ENCODE measurements at regions not wholly inside any gene's neighbourhood (a gene's known extent, or its start where the extent isn't known, plus 50 kb on each side); places are given as distances from the start of the nearest gene placed in this dataset.

DNA sequence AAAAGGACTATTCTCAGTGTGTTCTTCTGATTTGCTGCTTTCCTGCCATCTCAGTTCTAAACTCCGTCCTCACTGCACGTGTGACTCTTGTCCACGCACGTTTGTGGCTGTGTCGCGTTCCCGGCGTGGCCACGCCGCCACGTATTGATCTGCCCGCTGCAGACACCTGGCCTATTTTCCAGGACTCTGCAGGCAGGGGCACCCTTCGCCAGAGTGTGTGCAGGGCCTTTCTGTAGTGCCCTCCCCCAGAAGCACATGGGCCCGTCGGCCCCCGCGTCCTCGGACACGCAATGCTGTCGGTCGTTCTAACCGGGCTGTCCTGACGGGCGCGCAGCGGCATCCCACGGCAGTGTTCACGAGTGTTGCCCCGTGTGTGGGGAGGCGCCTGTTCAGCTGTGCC, 87.6 kb downstream of the YTHDF1 start:
- no peaks in the 10 kb centered on the region for H3K36me3 ChIP-seq (ENCODE audit: control insufficient read depth, insufficient read depth, low read length)
- peaks cover 20% of the 10 kb centered on the region for H3K27me3 ChIP-seq (ENCODE audit: control insufficient read depth, insufficient read depth, low read length, poor library complexity, severe bottlenecking)
- no peak overlapping the region for H3K4me3 ChIP-seq (ENCODE audit: insufficient read depth, low read depth, low read length)
- no peak overlapping the region for H3K27ac ChIP-seq (ENCODE audit: insufficient read depth, low read depth, low read length, poor library complexity, severe bottlenecking)
- 95% methylated on average over 30 of the region's 30 CpGs for WGBS, 2 experiments
- no peaks in the 10 kb centered on the region for H3K4me1 ChIP-seq (ENCODE audit: control insufficient read depth, insufficient read depth, low read length)
- no peaks in the 10 kb centered on the region for H3K9me3 ChIP-seq (ENCODE audit: control insufficient read depth, low read length)

DNA sequence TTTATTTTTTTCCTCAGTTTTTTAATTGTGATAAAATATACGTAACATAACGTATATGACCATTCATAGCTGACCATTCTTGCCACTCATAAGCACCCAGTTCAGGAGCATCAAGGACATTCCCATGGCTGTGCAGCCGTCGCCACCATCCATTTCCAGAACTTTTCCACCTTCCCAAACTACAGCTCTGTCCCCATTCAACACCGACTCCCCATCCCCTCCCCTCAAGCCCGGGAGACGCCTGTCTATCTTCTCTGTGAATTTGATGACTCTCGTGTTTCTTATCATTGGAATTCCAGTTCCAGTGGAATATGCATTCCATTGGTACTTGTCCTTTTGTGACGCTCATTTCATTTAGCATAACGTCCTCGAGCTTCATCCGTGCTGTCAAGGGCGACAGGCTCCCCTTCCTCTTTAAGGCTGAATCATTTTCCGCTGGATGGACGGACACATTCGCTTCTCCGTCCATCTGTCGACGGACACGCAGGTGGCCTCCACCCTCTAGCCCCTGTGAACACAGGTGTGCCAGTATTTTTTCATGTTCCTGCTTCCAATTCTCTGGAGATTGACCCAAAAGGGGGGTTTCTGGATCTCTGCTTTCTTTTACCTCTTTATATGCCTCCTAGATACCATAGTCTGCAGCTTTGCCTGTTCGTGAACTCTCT, 88.1 kb downstream of the YTHDF1 start:
- H3K4me1 ChIP-seq (ENCODE audit: control insufficient read depth, insufficient read depth, low read length): no peaks in the 10 kb centered on the region
- 88 to 89% methylated on average over 21 of the region's 21 CpGs for WGBS, 2 experiments
- H3K27ac ChIP-seq (ENCODE audit: insufficient read depth, low read depth, low read length, poor library complexity, severe bottlenecking): no peak overlapping the region
- no peaks in the 10 kb centered on the region for H3K36me3 ChIP-seq (ENCODE audit: control insufficient read depth, insufficient read depth, low read length)
- no peaks in the 10 kb centered on the region for H3K9me3 ChIP-seq (ENCODE audit: control insufficient read depth, low read length)
- peaks cover 20% of the 10 kb centered on the region for H3K27me3 ChIP-seq (ENCODE audit: control insufficient read depth, insufficient read depth, low read length, poor library complexity, severe bottlenecking)
- no peak overlapping the region for H3K4me3 ChIP-seq (ENCODE audit: insufficient read depth, low read depth, low read length)

DNA sequence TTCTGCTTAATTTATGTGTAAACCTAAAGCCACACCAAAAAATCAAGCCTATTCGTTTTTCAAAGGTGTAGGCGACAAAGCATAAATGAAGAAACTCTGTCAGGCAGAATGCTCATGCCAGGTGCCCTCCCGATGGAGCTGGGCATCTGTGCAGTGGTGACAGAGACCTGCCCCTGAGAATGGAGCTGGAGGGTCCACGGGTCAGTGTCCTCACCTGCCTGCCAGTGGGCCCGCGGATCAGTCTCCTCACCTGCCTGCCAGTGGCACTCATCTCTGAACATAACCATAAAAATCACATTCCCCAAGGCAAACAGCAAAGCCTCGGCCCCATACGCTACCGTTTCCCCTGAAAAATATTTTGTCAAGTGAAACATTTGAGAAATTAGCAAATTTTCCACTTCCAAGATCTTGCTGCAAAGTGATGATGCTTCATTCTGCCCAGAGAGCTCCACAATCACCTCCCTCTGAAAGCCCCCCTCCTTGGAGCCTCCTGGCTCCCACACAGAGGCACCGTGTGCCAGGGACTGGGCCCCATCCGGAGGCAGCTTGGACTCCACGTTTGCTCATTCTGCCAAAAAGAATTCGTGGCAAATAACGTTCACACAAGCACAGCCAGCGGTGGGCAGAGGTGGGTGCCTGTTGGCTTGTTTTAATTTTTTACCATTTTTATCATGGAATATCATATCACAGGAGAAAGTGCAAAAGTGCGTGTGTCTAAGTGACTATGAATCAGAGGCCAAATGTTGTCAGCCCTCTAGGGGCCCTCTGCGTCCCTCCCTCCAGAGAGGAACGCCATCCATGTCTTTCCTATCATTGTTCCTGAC, 88.8 kb downstream of the YTHDF1 start:
- Histone ChIP-seq H3K9me3 (ENCODE audit: control insufficient read depth, low read length) (no peaks in the 10 kb centered on the region), H3K27ac (ENCODE audit: insufficient read depth, low read depth, low read length, poor library complexity, severe bottlenecking) (no peak overlapping the region), H3K36me3 (ENCODE audit: control insufficient read depth, insufficient read depth, low read length) (no peaks in the 10 kb centered on the region), H3K4me1 (ENCODE audit: control insufficient read depth, insufficient read depth, low read length) (no peaks in the 10 kb centered on the region), H3K4me3 (ENCODE audit: insufficient read depth, low read depth, low read length) (no peak overlapping the region), H3K27me3 (ENCODE audit: control insufficient read depth, insufficient read depth, low read length, poor library complexity, severe bottlenecking) (peaks cover 20% of the 10 kb centered on the region)
- 87% methylated on average over 18 of the region's 18 CpGs for WGBS, 2 experiments

DNA sequence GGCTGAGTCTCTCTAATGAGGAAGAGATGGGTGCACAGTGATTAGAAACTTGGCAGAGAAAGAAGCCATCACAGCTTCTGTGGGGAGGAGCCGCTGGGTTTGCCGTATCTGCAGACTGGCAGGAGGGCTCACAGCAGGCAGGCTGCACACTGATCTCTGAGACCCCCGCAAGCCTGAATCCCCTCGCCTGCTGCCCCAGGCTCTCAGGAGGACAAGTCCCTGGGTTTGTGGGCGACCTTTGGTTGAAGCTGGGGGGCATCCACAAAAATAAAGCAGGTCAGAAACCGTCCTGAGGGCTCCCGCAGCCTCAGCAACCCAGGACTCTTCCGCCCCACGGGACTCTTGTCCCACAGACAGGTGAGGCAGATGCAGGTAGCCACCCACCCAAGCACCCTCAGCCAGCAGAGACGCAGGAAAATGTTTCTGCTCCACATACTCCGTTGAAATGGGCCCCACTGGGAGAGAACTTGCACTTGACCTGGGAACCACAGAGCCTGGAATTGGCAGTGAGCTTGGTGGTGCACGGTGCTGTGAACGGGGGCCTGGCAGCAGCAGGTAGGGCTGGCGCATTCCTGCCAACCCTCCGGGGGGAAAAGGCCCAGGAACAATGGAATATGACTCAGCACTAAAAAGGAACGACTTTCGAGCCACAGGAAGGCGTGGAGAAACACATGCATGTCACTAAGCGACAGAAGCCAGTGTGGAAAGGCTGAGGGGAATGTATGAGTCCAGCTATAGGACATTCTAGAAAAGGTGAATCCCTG, 89.9 kb downstream of the YTHDF1 start:
- peaks cover 20% of the 10 kb centered on the region for H3K27me3 ChIP-seq (ENCODE audit: control insufficient read depth, insufficient read depth, low read length, poor library complexity, severe bottlenecking)
- no peak overlapping the region for H3K4me3 ChIP-seq (ENCODE audit: insufficient read depth, low read depth, low read length)
- 84 to 85% methylated on average over 19 of the region's 19 CpGs for WGBS, 2 experiments
- H3K9me3 ChIP-seq (ENCODE audit: control insufficient read depth, low read length): no peaks in the 10 kb centered on the region
- H3K4me1 ChIP-seq (ENCODE audit: control insufficient read depth, insufficient read depth, low read length): no peaks in the 10 kb centered on the region
- no peaks in the 10 kb centered on the region for H3K36me3 ChIP-seq (ENCODE audit: control insufficient read depth, insufficient read depth, low read length)
- H3K27ac ChIP-seq (ENCODE audit: insufficient read depth, low read depth, low read length, poor library complexity, severe bottlenecking): no peak overlapping the region

DNA sequence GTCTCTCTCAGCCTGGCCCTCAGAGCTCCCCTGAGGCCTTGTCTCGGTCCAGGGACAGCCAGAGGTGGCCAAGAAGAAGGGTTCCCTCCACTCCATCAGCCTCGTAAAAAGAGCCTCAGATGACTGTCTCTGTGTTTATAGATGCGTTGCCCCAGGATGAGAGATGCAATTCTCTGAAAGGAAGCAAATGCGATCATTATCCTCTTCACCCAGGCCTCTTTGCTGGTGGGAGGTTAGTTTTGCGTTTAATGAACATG, 90.4 kb downstream of the YTHDF1 start:
- no peak overlapping the region for H3K4me3 ChIP-seq (ENCODE audit: insufficient read depth, low read depth, low read length)
- no peaks in the 10 kb centered on the region for H3K9me3 ChIP-seq (ENCODE audit: control insufficient read depth, low read length)
- H3K27ac ChIP-seq (ENCODE audit: insufficient read depth, low read depth, low read length, poor library complexity, severe bottlenecking): no peak overlapping the region
- WGBS, 2 experiments: 88 to 93% methylated on average over 5 of the region's 5 CpGs
- peaks cover 16% of the 10 kb centered on the region for H3K27me3 ChIP-seq (ENCODE audit: control insufficient read depth, insufficient read depth, low read length, poor library complexity, severe bottlenecking)
- no peaks in the 10 kb centered on the region for H3K4me1 ChIP-seq (ENCODE audit: control insufficient read depth, insufficient read depth, low read length)
- H3K36me3 ChIP-seq (ENCODE audit: control insufficient read depth, insufficient read depth, low read length): no peaks in the 10 kb centered on the region

DNA sequence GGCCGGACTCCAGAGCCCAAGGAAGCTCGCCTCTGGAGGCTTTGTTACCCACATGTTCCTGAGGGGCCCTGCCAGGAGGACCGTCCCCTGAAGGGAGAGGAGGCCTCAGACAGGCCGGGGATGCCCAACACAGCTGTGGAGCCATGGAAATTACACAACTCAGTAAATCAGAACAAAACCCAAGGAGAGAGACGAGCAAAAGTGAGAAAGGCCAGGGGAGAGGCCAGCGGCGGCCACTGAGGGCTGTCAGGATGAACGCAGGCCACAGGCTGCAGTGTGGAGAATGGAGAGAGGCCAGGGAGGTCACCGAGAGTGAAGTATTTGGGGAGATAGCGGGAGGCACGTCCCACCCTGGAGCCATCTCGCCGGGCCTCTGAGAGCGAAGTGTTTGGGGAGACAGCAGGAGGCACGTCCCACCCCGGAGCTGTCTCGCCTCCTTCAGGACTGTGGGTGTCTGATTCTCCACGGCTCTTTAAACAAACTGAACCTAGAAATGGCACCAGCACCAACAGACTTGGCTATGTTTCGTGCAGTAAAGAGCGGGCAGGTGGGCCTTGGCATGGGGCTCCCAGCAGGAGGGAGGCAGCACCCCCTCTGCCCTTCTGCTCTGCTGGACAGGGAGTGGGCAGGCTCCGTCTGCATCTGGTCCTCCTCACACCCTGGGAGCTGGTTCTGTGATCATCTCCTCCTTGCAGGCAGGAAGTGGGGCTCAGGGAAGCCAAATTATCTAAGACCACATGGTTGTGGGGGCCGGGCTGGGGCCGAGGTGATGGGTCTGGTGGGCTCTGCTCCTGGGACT, 91.0 kb downstream of the YTHDF1 start:
- no peak overlapping the region for H3K4me3 ChIP-seq (ENCODE audit: insufficient read depth, low read depth, low read length)
- 80 to 83% methylated on average over 23 of the region's 23 CpGs for WGBS, 2 experiments
- H3K36me3 ChIP-seq (ENCODE audit: control insufficient read depth, insufficient read depth, low read length): no peaks in the 10 kb centered on the region
- no peak overlapping the region for H3K27ac ChIP-seq (ENCODE audit: insufficient read depth, low read depth, low read length, poor library complexity, severe bottlenecking)
- H3K4me1 ChIP-seq (ENCODE audit: control insufficient read depth, insufficient read depth, low read length): no peaks in the 10 kb centered on the region
- H3K9me3 ChIP-seq (ENCODE audit: control insufficient read depth, low read length): no peaks in the 10 kb centered on the region
- peaks cover 13% of the 10 kb centered on the region for H3K27me3 ChIP-seq (ENCODE audit: control insufficient read depth, insufficient read depth, low read length, poor library complexity, severe bottlenecking)

DNA sequence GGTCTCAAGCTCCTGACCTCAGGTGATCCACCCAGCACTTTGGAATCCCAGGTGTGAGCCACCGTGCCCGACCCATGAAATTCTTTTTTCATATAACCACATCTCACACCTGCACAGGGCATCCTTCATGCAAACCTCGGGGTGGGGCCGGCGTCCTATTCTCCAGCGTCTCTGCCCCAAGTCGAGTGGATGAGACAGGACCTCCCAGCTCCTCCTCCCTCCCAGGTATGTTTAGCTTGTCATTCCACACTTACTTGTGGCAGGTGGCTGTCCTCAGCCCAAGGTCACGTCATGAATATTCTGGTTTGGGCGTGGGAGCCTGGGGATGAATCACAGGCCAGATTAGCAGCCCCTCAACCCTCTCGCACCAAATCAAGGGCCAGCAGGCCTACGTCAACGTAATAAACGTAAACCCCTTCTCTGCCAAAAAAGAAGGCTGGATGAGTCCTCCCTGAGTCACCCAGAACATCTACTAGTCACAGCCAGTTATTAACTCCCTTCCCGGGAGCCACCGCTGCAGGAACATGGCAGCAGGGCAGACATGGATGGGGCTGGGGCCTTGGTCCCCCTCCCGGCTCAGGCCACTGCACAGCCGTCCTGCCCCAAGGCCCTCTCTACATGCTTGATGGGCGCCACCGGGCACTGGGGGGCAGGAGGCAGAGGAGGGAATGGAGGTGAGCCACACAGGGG, 91.7 kb downstream of the YTHDF1 start:
- Histone ChIP-seq H3K27me3 (ENCODE audit: control insufficient read depth, insufficient read depth, low read length, poor library complexity, severe bottlenecking) (peaks cover 6% of the 10 kb centered on the region), H3K4me1 (ENCODE audit: control insufficient read depth, insufficient read depth, low read length) (no peaks in the 10 kb centered on the region), H3K27ac (ENCODE audit: insufficient read depth, low read depth, low read length, poor library complexity, severe bottlenecking) (no peak overlapping the region), H3K36me3 (ENCODE audit: control insufficient read depth, insufficient read depth, low read length) (no peaks in the 10 kb centered on the region), H3K9me3 (ENCODE audit: control insufficient read depth, low read length) (no peaks in the 10 kb centered on the region), H3K4me3 (ENCODE audit: insufficient read depth, low read depth, low read length) (no peak overlapping the region)
- 92 to 93% methylated on average over 19 of the region's 19 CpGs for WGBS, 2 experiments

DNA sequence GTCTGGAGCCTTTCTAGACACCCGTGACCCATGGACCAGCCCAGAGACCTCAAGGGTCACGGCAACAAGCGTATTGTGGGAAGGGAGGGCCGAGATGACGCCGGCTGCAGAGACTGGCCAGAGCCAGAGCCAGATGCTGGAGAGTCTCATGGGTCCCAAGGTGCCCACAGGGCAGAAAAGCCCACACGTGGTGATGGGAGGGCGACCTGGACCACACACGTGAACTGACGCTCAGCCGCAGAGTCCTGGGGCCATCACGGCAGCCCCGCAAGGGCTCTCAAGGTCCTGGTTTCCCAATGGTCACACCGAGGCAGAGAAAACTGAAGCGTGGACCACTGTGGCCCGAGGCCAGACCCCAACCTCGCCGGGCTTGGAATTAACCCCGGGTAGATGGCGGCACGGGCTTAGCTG, 92.6 kb downstream of the YTHDF1 start:
- no peaks in the 10 kb centered on the region for H3K36me3 ChIP-seq (ENCODE audit: control insufficient read depth, insufficient read depth, low read length)
- H3K27me3 ChIP-seq (ENCODE audit: control insufficient read depth, insufficient read depth, low read length, poor library complexity, severe bottlenecking): peaks cover 3% of the 10 kb centered on the region
- no peak overlapping the region for H3K4me3 ChIP-seq (ENCODE audit: insufficient read depth, low read depth, low read length)
- H3K9me3 ChIP-seq (ENCODE audit: control insufficient read depth, low read length): no peaks in the 10 kb centered on the region
- no peaks in the 10 kb centered on the region for H3K4me1 ChIP-seq (ENCODE audit: control insufficient read depth, insufficient read depth, low read length)
- WGBS, 2 experiments: 93% methylated on average over 21 of the region's 21 CpGs
- no peak overlapping the region for H3K27ac ChIP-seq (ENCODE audit: insufficient read depth, low read depth, low read length, poor library complexity, severe bottlenecking)

DNA sequence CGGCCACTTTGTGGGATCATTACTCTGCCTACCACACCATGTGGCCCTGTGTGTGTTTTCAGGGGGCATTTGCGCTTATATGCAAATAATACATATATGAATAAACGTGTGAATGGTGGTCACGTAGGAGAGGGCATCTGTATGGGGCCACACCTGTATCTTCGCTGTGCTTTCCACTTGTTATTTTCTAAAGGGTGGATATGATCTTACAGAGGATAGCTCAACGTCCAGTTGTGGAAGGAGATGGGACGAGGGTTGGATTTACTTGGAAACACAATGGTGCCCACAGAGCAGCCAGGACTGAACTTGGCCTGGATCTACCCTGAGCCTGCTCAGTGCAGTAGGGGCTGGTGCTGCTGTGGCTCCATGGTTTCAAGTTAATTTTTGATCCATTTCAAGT, 93.3 kb downstream of the YTHDF1 start:
- H3K4me1 ChIP-seq (ENCODE audit: control insufficient read depth, insufficient read depth, low read length): no peaks in the 10 kb centered on the region
- H3K36me3 ChIP-seq (ENCODE audit: control insufficient read depth, insufficient read depth, low read length): no peaks in the 10 kb centered on the region
- H3K9me3 ChIP-seq (ENCODE audit: control insufficient read depth, low read length): no peaks in the 10 kb centered on the region
- H3K4me3 ChIP-seq (ENCODE audit: insufficient read depth, low read depth, low read length): no peak overlapping the region
- no peak overlapping the region for H3K27ac ChIP-seq (ENCODE audit: insufficient read depth, low read depth, low read length, poor library complexity, severe bottlenecking)
- peaks cover 7% of the 10 kb centered on the region for H3K27me3 ChIP-seq (ENCODE audit: control insufficient read depth, insufficient read depth, low read length, poor library complexity, severe bottlenecking)
- 81 to 89% methylated on average over 7 of the region's 7 CpGs for WGBS, 2 experiments

Data from ectodermal cell (in vitro differentiated cells).